Muscle of arm (tissue), 1 donor: ENCODE measurements at regions not wholly inside any gene's neighbourhood (a gene's known extent, or its start where the extent isn't known, plus 50 kb on each side); places are given as distances from the start of the nearest gene placed in this dataset.
"Not testable (repeated sequence)": the region's sequence is repeated elsewhere in the genome, so short reads cannot be mapped to it uniquely, and the experiment has no call there.

Experiments used
- DNase-seq: peaks from one replicate; pipeline ENCODE4 v3.0.0-alpha.2; 2013

DNA sequence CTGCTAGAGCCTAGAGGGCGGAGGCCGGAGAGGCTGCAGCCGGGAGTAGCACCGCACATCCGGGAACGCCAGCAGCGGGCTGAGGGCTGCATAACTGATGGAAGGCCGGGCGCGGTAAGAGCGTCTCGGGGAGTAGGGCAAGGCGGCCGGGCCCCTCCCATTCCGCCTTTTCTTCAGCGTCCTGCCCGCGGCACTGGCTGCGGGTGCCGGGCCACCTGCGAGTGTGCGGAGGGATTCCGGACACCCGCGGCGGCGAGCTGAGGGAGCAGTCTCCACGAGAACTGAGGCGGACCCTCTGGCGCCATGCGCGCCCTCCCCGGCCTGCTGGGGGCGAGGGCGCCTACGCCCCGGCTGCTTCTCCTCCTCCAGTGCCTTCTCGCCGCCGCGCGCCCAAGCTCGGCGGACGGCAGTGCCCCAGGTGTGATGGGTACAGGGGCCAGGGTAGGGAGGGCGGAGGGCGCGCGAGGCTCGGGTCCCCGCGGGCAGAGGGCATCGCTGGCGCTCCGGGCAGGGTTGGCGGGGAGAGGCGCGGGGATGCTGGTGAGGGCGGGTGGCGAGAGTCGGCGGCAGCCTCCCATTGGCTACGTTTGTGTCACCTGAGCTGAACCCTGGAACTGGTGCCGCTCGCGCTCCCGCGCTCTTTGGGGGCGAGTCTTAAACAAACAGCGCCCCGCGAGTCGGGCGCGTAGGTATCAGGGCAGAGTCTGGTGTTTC, 334.4 kb downstream of the SRGAP2C start:
- DNase-seq: peak; percentile 27

DNA sequence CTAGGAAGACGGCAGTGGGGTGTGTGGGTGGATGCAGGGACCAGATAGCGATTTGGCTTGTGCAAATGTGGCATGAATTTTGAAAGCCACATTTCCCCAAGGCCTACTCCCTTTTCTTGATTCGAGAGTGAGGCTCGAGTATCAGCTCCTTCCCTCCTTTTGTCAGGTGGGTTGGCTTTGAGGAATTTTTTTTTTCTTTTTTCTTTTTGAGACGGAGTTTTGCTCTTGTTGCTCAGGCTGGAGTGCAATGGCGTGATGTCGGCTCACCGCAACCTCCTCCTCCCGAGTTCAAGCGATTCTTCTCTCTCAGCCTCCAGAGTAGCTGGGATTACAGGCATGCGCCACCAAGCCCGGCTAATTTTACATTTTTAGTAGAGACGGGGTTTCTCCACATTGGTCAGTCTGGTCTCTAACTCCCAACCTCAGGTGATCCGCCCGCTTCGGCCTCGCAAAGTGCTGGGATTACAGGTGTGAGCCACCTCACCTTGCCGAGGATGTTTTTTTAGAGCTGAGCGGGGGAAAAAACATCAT, 335.0 kb downstream of the SRGAP2C start:
- not testable (repeated sequence) for DNase-seq

DNA sequence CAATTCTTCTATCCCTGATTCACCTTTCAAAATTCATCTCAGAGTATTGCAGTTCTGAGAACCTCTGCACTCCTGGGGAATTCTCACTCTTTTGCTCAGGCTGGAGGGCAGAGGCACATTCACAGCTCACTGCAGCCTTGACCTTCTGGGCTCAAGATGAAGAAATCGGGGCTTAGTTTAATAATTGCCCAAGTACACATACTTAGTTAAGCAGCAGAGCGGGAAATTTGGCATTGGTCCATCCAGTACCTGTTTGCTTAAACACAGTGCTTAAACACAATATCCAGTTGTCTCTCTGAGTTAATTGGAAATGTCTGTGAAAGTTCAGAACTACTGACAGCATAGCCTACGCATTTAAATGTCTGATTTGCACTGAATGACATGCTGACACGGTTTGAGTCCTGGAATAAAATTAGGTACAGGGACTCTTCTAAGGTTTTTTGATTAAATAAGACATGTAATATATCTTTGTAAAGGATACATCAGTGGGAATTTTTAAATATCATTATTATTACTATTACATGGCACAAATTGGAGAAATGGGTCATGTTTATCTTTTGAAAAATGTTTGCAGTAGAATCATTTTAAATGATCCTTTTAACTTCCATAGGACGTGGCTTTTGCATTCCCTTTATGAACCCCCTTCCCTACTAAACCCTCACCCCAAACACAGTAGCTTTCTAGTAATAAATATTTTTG, 337.4 kb downstream of the SRGAP2C start:
- DNase-seq: no peak

DNA sequence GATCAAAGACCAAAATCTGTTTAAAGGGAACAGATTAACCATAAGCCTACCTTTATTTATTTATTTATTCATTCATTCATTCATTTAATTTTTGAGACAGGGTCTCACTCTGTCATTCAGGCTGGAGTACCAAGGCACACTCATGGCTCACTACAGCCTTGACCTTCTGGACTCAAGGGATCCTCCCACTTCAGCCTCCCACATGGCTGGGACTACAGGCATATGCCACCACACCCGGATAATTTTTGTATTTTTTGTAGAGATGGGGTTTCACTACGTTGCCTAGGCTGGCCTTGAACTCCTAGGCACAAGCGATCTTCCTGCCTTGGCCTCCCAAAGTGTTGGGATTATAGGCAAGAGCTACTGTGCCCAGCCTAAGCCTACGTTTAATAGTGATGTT, 338.3 kb downstream of the SRGAP2C start:
- DNase-seq: not testable (repeated sequence)

DNA sequence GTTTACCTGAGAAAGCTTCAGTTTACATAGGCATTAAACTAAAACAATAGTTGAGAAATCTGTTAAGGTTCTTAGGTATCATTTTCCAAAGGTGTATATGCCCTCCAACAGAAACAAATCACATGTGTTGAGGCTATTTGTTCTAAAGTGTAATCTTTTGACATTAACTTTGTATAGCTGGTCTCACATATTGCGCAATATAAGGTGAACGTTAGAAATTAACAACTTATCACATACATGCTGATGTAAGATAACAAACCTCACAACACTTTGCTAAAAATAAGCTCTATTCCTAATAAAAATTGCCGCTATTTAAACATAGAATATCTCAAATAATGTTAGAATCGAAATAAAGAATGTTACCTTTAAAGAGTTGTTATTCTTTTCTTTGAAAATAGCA, 340.6 kb downstream of the SRGAP2C start:
- DNase-seq: no peak

DNA sequence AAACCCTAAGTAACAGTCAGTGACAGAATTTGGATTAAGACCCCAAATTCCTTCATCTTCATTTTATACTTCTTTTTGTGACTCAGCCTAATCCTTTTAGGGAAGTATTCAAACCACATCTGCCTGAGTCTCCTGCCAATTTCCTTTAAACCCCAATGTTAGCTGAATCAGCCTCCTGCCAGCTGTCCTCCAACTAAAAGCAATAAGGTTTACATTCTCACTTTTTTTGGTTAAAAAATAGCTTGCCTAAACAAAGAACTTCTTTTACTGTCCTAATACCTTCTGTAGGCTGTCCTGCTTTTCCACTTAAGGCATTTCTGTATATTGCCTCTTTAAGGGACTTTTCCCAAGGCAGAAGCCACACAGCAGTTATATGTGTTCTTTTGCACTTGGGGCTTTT, 344.2 kb downstream of the SRGAP2C start:
- not testable (repeated sequence) for DNase-seq

DNA sequence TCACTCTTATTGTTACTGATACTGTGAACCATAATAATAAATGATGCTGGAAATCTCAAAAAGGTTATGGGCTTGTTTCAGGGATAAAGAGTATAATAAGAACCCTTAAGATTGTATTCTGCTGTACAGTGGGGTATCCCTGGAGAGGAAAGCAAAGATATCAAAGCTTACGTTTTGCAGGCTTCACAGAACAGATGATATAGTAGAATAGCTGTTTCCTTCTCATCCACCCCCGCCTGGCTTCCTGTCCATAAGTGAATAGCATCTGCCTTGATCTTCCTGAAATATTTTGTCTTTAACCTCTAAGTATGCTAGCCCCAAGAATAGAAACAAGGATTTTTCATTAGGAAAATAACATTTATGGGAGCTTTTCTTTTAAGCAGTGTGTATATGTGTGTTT, 345.3 kb downstream of the SRGAP2C start:
- DNase-seq: not testable (repeated sequence)

DNA sequence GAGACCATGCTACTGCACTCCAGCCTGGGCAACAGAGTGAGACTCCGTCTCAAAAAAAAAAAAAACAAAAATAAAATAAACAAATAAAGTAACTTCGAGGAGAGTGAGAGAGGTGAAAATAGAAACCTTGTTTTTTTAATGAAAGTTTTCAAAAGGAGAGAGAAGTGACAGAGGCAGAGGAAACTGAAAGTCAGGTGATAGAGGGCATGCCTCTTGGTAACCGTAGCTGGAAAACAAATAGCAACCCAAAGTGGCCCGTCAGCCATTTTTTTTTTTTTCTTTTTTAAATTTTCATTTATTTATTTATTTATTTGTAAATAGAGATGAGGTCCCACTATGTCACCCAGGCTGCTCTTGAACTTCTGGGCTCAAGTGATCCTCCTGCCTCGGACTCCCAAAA, 347.0 kb downstream of the SRGAP2C start:
- not testable (repeated sequence) for DNase-seq

DNA sequence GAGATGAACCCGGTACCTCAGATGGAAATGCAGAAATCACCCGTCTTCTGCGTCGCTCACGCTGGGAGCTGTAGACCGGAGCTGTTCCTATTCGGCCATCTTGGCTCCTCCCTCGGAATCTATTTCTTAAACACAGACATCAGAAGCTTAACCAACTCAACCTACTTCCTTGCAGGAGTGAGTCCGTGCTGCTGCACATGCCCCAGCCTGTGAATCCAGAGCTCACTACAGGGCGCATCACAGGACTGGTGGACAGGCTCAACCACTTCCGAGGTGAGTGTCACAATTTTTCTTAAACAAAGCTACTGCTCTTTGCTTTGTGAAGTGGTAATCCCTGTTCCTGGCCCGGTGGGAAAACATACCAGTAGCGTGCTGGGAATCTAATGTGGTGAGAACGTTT, 353.4 kb downstream of the SRGAP2C start:
- not testable (repeated sequence) for DNase-seq

DNA sequence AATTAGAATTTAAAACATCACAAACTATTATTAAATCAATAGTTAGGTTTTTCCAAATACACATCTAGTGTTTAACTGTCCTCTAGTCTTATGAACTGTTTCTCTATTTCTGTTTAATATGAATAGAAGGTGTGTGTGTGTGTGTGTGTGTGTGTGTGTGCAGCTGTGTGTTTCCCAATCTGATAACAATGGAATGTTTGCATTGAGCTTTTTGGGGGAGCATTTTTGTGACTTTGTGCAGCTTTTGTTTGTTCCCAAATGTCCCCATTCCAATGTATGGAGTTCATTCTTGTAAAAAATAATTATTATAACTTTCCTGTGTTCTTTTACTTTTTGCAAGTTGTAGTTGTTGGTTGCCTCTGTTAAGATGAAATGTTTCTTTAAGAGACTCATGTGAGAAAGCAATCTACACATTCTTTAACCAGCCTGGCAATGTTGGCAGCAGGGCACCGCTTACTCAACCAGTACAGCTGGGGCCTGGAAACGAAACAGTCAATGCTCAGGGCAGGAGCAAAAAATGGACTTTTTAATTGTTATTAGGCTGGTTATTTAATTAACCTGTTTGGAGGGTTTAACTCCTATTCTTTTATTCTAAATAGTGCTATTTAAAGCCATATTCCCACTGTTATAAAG, 354.3 kb downstream of the SRGAP2C start:
- DNase-seq: no peak

DNA sequence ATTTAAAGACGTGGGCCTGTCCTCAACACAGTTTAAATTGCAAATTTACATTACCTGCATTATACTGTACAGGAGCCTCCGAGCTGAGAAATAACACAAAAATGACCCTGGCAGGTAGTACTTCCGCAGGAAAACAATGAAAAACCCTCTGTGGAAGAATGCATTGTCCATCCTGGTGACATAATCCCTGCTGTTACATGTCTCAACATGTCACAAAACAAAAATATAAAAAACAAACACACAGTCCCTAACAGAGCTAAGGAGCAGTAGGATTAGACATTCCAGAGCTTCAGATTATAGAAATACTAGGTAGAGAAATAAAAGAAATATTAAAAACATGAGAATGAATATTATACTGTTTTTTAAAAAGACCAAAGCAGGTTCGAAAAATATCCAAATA, 359.2 kb downstream of the SRGAP2C start:
- DNase-seq: not testable (repeated sequence)

DNA sequence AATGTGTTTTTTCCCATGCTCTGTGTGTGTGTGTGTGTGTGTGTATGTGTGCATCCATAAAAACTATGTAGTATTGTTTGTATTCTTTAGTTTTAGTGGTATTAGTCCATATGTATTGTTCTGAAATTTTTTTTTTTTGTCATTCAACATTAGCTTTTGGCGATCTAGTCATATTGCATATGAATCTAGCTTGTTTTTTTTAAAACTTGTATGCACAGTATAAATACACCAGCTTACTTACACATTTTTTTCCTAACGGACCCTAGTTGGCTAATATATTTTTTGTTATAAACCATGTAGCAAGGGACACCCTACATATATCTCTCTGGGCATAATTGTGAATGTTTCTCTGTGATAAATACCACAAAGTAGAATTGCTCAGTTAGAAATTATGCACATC, 359.7 kb downstream of the SRGAP2C start:
- no peak for DNase-seq

DNA sequence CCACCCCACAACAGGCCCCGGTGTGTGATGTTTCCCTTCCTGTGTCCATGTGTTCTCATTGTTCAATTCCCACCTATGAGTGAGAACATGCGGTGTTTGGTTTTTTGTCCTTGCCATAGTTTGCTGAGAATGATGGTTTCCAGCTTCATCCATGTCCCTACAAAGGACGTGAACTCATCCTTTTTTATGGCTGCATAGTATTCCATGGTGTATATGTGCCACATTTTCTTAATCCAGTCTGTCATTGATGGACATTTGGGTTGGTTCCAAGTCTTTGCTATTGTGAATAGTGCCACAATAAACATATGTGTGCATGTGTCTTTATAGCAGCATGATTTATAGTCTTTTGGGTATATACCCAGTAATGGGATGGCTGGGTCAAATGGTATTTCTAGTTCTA, 361.1 kb downstream of the SRGAP2C start:
- not testable (repeated sequence) for DNase-seq

DNA sequence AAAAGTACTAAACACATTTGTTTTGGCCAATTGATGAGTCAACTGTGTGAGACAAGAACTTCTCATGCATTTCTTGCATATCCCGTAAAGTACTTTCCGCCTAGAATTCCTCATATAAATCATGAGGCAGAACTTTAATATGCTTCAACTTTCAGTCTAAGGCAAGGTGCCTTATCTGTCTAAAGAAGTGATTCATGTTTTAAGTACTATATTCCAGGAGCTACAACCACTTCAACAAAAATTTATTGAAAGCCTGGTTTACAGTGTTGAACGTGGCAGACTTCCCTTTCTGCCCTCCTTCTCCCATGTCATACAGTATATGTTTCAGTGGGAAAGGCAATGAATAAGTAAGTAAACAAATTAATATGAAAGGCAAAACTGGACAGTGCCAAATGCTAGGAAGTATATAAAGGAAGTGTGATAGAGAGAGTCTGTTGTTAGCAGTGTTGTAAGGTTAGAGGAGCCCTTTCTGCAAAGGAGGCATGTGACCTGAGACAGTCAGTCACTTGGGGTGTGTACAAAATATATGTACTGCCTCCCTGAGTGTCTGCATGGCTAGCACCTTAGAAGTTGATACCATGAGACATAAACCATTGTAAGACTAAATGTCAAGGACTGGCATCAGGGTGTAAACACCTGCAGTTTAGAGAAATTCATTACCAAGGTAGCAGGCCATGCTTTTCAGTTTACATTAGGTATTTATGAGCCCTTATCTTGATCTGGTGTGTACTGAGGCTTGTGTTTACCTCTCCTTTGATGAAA, 362.2 kb downstream of the SRGAP2C start:
- no peak for DNase-seq

DNA sequence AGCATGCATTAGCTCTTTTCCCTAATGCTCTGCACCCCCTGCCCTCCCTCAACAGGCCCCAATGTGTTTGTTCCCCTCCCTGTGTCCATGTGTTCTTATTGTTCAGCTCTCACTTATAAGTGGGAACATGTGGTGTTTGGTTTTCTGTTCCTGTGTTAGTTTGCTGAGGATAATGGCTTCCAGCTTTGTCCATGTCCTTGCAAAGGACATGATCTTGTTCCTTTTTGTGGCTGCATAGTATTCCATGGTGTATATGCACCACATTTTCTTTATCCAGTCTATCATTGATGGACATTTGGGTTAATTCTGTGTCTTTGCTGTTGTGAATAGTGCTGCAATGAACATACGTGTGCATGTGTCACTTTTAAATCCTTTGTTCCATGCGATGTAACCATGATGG, 363.0 kb downstream of the SRGAP2C start:
- not testable (repeated sequence) for DNase-seq

DNA sequence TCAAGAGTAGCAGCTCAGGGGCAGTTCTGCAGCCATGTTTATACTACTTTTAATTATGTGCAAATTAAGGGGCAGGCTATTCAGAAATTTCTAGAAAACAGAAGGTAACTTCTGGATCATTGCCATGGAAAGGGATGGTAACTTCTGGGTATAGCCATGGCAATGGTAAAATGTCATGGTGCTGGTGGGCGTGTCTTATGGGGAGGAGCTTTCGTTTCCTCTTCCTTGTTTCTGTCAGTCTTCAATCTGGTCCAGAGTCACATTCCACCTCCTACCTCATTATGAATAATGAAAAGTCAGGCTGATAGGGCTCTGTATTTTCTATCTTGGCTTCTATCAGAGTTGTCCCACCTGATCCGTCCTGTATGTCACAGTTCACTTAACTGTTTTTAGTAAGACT, 366.0 kb downstream of the SRGAP2C start:
- DNase-seq: not testable (repeated sequence)

DNA sequence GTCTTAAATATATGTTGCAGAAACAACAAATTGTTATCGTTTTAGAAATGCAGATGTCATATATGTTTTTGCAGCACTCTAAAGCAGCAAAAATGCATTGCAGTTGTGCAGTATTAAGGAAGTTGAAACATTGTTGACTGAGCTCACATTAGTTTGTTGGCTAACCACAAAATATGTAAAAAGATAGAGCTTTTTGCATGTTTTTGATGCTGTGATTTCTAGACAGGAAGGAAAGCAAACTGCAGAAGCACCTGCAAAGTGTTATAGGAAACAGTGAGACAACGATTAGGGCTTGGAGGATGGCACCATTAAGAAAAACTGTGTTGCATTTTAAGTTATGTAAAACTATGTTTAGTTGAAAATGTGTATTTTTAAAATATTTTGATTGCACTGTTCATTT, 366.7 kb downstream of the SRGAP2C start:
- not testable (repeated sequence) for DNase-seq

DNA sequence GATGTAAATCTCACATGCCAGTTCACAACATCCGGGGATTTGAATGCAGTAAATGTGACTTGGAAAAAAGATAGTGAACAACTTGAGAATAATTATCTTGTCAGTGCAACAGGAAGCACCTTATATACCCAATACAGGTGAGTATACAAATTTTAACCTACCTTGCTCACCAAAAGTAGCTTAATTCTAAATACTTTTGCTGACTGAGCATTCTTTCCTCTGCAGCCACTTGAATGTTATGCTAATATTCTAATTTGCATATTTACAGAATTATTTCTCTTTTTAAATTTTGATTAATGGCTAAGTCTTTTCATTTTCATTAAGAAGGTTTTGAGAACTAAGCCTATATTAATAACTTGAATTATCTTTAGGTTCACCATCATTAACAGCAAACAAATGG, 371.8 kb downstream of the SRGAP2C start:
- DNase-seq: not testable (repeated sequence)

DNA sequence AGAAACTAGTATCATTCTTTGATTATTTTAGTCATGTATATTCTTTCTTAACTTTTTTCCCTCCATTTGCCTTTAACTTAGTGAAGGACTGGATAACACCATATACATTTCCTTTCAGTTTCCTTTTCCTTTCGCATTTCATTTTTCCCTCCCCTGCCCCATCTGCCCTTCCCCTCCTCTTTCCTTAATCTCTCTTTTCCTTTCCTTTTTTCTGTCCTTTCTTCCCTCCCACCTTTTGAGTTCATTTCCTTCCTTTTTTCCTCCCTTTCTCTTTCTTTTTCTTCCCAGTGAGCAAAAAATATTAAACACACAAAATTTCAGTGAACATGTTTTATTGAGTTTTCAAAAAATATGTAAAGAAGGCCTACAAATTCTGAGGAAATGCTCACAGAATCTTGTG, 373.3 kb downstream of the SRGAP2C start:
- not testable (repeated sequence) for DNase-seq

DNA sequence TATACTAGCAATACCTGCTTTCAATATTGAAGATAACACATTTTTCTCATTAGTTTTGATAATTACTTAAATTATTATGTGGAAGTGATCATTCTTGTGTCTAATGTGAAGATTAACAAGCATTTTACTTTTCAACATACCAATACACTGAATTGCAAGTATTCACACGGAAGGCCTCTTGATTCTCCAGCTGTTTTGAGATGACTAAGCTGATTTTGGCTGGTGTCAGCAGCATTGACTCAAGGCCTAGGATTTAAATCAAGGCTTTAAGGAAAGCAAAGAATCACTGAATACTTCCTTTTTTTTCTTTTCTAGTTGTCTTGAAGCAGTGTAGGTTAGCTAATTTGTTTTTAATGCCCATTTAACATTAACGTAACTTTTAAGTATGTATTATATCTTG, 373.7 kb downstream of the SRGAP2C start:
- peak; percentile 38 for DNase-seq

DNA sequence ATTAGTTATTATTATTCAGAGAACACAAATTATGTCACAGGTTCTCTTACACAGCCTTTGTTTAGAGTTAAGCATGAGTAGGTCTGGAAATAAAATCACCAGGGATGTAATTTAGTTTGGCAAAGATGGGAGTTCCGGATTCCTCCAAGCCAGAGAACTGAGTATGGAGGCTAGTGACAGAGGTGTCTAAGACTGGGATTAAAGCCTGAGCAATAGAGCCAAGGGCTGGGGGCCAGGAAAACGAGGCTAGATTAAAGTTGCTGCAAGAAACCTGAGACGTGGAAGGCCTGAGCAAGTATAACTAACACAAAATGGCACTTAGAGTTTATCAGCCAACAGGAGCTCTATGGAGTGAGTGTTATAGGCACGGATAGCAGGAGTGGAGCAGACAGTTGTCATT, 381.6 kb downstream of the SRGAP2C start:
- DNase-seq: peak; percentile 12

DNA sequence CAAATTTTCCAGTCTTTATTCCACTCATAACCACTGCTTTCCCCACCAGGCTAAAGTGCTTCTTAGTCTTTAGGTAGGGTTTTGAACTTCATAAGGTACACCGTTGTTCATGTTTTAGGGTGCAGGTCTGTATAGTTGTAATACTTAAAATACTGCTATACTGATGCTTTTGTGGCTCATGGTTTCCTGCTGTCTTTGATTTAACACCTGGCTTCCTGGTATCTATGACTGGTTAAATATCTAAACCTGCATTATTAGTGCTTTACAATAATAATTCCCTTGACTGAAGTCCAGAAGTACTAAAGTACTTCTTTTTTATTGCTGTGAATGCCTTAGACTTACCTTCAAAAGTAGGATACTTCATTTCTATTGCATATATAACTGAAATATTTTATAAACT, 384.7 kb downstream of the SRGAP2C start:
- DNase-seq: no peak
